HG03103 (cell line): ENCODE measurements at regions not wholly inside any gene's neighbourhood (a gene's known extent, or its start where the extent isn't known, plus 50 kb on each side); places are given as distances from the start of the nearest gene placed in this dataset.
A peak's percentile ranks its signal among the peaks of the same experiment; 100 is the strongest.
"Not testable (repeated sequence)": the region's sequence is repeated elsewhere in the genome, so short reads cannot be mapped to it uniquely, and the experiment has no call there.

Source experiments
- ATAC-seq: cut with Tn5 transposase; IDR thresholded peaks from one replicate; pipeline ENCODE4 v1.9.1; 2021; ENCODE audit warnings: low read depth; ENCODE audit not compliant: unreplicated experiment

DNA sequence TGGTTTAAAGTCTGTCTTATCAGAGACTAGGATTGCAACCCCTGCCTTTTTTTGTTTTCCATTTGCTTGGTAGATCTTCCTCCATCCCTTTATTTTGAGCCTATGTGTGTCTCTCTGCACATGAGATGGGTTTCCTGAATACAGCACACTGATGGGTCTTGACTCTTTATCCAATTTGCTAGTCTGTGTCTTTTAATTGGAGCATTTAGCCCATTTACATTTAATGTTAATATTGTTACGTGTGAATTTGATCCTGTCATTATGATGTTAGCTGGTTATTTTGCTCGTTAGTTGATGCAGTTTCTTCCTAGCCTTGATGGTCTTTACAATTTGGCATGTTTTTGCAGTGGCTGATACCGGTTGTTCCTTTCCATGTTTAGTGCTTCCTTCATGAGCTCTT lies 344.0 kb downstream of the ABCC12 start:
- ATAC-seq, result not testable (repeated sequence)

DNA sequence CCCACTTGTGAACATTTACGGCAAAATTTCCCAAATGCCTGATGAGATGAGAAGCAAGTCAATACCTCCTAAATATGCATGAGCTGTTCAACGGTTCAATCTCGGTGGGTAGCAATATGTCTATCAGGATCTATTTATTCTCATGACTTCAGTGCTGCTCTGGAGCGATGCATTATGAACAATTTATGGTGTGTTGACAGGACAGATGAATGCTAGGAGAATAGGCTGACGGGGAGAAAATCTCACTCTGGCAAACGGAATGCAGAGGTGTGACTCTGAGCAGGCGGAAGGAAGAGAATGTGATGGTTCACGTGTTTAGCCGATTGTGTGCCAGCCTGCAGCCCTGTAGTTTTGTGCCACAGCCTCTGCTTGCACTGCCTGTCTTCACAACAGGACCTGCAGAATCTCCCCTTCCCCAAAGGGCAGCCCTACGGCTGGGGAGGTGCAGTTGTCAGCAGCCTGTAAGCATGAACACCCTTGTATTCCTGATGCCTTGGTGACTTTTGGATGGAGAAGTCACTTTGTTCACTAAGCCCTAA lies 345.2 kb downstream of the PHKB start:
- ATAC-seq, result no peak

DNA sequence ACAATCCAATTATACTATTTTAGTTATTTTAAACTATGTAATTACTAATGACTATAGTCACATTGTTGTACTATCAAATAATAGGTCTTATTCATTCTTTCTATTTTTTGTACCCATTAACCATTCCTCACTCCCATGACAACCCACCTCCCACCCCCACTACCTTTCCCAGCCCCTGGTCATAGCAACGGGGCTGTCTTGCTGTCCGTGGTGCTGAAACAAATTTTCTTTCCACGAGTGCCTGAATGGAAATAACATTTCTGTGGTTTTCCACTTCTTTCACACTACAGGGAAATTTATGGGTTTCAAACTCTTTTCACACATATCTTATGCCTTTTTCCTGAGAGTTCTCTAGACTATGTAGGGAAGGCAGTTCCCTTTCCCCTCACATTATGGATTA lies 326.6 kb downstream of the PHKB start:
- ATAC-seq, result no peak

DNA sequence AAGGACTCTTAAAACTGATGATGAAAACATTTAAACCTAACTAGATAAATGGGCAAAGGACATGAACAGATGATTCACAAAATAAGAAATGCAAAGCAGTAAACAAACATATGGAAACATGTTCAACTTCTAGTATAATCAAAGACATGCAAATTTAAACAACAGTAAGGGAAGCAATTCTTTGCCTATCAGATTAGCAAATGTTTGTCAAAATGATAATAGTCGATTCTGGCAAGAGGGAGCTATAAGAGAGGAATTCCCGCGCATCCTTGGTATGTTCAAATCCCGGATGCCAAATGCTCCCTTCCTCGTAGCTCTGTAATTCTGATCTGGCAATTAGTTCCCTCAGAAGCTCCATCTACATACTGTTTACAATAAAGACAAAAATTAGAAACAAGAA lies 320.5 kb downstream of the PHKB start:
- ATAC-seq, result no peak

DNA sequence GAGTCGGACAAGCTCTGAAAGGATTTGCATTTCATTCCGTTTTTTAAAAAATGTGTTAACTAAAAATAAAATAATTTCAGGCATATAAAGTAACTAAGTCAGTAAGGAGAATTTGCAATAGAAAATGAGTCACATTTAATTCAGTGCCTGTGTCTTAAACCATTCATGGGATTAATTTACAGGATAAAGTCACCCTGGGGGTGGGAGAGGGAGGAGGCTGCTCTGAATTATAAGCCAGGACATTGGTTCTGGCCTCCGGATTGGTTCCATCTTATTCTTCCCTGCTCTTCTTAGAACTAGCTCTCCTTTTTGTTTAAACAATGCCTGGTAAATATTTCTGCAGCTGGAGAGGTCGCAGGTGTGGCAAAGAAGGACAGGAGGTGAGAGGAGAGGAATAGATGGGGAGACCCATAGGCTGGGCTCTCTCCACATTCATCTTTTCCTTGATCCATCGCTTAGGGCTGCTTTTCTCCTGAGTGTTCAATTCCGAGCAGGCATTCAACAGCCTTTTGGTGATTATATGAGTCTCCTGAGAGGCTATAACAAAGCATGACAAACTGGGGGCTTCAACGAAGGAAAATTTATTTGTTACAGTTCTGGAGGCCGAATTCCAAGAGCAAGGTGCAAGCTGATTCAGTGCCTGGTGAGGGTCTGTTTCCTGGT lies 319.2 kb downstream of the PHKB start:
- ATAC-seq, result no peak

DNA sequence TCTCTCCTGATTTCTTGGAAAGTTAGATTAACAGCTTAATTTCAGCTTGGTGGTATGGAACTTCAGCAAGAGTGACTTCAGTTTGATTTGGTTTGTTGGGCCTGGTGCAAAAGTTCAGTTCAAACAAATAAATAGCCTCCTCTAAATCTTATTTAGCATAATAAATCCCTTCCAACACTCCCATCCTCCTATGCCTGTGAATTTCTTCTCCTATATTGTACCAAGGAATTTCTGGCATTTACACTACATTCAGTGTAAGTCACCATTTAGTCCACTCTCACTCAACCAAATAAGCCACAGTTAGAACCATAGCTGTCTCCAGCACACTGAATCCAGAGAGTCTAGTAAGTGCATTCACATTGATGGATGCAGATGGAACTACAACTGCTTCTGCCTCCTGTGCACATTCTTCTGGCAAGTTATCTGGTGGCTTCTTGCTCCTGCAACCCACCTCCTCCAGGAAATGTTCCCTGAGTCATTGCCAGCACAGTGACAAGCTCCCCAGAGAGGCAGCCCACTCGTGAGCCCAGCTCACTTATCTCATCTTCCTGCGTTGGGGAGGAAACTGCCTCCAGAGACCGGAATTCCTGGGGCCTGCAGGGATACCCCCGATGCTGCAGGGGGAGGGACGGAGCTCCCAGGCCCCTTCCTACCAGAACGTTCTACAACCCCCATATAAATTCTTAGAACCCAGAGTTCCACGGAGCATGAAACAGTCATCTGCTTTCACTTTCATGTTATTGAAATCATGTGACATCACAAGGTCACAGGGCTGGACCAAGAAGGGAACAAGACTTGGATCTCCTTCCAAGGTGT lies 318.3 kb downstream of the PHKB start:
- ATAC-seq, result peak; percentile 89

DNA sequence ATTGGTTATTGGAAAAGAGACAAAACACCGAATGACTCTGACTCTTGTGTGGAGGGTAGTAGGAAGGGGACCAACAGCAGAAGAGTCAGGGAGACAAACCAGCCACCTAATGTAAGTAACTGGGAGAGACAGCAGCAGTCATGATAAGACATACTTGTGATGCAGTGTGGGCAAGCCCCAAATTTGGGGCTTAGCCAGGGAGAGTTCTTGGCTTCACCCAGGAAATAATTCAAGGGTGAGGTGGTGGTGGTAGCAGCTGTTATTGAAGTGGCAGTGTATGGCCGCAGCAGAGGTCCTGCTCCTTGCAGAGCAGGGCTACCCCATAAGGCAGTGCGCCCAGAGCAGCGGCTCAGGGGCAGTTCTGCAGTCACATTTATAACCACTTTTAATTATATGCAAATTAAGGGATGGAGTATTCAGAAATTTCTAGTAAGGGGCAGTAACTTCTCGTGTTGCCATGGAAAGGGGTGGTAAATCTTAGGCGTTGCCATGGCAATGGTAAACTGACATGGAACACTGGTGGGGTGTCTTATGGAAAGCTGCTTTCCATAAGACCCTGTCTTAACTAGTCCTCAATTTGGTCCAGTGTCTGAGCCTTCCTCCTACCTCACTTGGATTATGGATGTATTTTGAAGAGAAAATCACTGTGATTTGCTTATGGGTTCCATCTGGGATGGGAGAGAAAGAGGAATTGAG lies 317.1 kb downstream of the PHKB start:
- ATAC-seq, result no peak

DNA sequence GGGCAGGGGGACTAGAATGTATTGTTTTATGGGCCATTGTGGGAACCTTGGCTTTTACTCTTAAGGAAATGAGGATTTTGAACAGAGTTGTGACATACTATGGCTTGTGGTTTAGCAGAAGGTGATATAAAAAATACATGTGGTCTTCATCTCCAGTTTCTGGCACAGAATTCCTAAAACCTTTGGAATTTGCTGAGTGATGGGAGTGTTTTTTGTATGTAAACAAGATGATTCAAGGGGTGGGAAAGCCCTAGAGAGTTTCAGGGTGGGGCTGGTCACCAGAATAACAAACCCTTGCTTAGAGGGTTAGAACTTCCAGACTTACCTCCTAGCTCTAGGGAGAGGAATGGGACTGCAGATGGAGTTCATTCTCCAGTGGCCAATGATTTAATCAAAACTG lies 316.1 kb downstream of the PHKB start:
- no peak for ATAC-seq

DNA sequence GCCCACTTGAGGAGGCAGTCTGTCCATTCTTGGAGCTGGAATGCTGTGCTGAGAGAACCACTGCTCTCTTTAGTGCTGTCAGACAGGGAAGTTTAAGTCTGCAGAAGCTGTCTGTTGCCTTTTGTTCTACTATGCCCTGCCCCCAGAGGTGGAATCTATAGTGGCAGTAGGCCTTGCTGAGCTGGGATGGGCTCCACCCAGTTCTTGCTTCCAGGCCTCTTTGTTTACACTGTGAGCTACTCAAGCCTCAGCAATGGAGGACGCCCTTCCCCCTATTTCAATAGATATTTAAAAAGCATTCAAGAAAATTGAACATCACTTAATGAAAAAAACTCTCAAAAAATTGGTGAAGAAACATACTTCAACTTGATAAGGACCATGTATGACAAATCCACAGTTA lies 313.5 kb downstream of the PHKB start:
- ATAC-seq, result no peak

DNA sequence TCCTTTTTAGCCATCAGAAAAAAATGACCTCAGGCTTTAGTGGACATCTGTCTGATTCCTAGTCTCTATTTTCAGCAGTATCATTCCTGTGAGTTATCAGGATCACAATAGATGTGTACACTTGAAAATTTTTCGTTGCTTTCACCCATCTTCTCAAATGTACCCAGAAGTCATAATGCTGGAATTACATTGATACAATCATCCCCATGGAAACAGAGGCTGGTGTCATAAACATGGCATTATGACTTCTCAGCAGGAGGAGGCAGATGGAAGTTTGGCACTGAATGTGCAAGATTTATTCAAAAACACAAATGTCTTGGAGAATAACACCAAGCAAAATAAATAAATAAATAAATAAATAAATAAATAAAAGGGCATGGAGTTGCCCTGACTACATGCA lies 292.5 kb downstream of the PHKB start:
- ATAC-seq, result no peak
